ENCODE measurements at regions not wholly inside any gene's neighbourhood (a gene's known extent, or its start where the extent isn't known, plus 50 kb on each side); places are given as distances from the start of the nearest gene placed in this dataset.

DNA sequence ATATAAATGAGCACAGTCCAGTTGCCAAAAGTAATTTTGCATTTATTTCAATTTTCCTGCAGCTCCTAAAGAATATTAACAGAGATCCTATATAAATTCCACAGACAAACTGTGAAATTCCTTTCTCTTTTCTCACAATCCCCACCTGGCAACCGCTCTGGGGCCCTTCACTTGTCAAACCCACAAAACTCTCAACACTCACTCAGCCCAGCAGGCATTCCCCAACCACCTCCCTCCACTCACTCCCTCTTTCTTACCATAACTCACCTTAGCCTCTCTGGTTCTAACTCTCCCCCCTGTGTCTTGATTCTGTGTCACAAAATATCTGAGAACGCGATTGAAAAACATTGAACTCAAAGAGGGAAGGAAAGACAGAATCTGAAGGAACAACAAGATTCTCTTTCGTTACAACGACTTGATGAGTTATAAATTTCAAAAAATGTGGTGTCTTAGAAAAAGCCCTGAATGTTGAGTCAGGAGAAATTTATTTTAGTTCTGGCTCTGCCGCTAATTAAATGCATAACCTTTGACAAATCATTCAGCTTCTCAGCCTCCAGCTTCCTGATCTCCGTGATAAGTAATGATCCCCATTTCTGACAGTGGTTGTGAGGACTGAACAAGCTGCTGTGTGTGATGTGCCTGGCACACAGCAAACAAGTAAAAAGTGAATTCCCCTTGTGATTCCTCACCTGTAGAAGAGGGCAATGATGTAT, 87.9 kb downstream of the UNC5CL start:
- H3K4me1 ChIP-seq (ENCODE audit: control insufficient read depth in 1 of 2, insufficient read depth in 2 of 2, low read length in 2 of 2), result peaks cover 2 to 14% of the 10 kb centered on the region in 2 experiments; a peak in 2 of 4 replicates

DNA sequence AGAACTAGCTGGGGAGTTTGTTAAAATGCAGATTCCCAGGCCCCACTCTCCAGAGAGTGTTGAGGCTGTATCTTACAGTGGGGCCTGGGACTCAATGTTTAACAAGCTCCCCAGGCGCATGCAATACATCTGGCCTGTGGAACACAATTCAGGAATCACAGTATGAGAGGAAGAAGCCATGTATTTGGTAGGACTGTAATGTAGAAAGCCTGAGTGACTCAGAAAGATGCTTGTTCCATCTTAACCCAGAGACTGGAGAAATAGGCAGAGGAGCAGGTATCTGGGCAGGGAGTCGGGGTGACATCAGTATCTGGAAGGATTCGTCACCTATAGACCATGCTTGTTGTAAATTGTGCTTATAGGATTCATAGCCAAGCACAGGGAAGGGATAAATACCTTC, 90.5 kb downstream of the UNC5CL start:
- POLR2A ChIA-PET, result no interaction called here
- Histone ChIP-seq H3K9me2 (ENCODE audit: insufficient read depth) (no peaks in the 10 kb centered on the region), H3K9me3 (ENCODE audit: control insufficient read depth in 1 of 2, insufficient read depth in 1 of 2, low read depth in 1 of 2, low read length in 2 of 2) (no peaks in the 10 kb centered on the region), H3K4me1 (ENCODE audit: control insufficient read depth in 1 of 2, insufficient read depth in 2 of 2, low read length in 2 of 2) (peaks cover 2 to 14% of the 10 kb centered on the region in 2 experiments; a peak in 2 of 4 replicates), H3K27me3 (ENCODE audit: insufficient read depth, low read length) (no peaks in the 10 kb centered on the region), H3K36me3 (ENCODE audit: control insufficient read depth in 1 of 2, insufficient read depth in 2 of 2, low read length in 2 of 2) (no peaks in the 10 kb centered on the region), H3K4me3 (replicated peaks in 1 of 2; ENCODE audit: low read depth in 1 of 2, low read length in 2 of 2) (no peak overlapping the region), H3K4me2 (ENCODE audit: low read length) (no peak overlapping the region), H3K9ac (ENCODE audit: low read length) (no peak overlapping the region), H3K79me2 (ENCODE audit: insufficient read depth, low read length) (no peaks in the 10 kb centered on the region), H4K20me1 (ENCODE audit: insufficient read depth) (no peaks in the 10 kb centered on the region), H2AFZ (ENCODE audit: low read depth, low read length, poor library complexity, severe bottlenecking) (no peak overlapping the region), H3K27ac (ENCODE audit: low read depth, low read length) (no peak overlapping the region)
- BruUV-seq (replicated peaks), result no TSS peak
- intact Hi-C loops (cut with micrococcal nuclease), result no loop called here
- ATAC-seq (no peak), DNase-seq (ENCODE audit: low read depth, low spot score) (no peak)
- RAD21 ChIA-PET (ENCODE audit: low non-redundant PET in 1 of 2, low total read pairs in 2 of 2, uncharacterized antibody in 2 of 2, unreplicated experiment in 2 of 2), result no interaction called here
- CTCF ChIA-PET, result no interaction called here
- TF ChIP-seq ELF1 (IDR thresholded peaks at IDR 0.05; ENCODE audit: borderline replicate concordance, low read depth) (no peak), RAD21 (IDR thresholded peaks at IDR 0.05; ENCODE audit: low read depth) (no peak), SIN3A (IDR thresholded peaks at IDR 0.05; ENCODE audit: low read depth) (no peak), SRF (IDR thresholded peaks at IDR 0.05; ENCODE audit: low read depth) (no peak), JUND (IDR thresholded peaks at IDR 0.05) (no peak), ZNF274 (IDR thresholded peaks at IDR 0.05; ENCODE audit: low read depth, low read length) (no peak)
- TF ChIP-seq, protein P1, sequence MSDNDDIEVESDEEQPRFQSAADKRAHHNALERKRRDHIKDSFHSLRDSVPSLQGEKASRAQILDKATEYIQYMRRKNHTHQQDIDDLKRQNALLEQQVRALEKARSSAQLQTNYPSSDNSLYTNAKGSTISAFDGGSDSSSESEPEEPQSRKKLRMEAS (IDR thresholded peaks at IDR 0.05), result no peak
- TF ChIP-seq, protein P2, sequence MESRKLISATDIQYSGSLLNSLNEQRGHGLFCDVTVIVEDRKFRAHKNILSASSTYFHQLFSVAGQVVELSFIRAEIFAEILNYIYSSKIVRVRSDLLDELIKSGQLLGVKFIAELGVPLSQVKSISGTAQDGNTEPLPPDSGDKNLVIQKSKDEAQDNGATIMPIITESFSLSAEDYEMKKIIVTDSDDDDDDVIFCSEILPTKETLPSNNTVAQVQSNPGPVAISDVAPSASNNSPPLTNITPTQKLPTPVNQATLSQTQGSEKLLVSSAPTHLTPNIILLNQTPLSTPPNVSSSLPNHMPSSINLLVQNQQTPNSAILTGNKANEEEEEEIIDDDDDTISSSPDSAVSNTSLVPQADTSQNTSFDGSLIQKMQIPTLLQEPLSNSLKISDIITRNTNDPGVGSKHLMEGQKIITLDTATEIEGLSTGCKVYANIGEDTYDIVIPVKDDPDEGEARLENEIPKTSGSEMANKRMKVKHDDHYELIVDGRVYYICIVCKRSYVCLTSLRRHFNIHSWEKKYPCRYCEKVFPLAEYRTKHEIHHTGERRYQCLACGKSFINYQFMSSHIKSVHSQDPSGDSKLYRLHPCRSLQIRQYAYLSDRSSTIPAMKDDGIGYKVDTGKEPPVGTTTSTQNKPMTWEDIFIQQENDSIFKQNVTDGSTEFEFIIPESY (IDR thresholded peaks at IDR 0.05; ENCODE audit: extremely low read depth, insufficient replicate concordance, low read length), result no peak

More for the DNA sequence above, 87.9 kb downstream of the UNC5CL start:
- Histone ChIP-seq H3K9me3 (ENCODE audit: control insufficient read depth in 1 of 2, insufficient read depth in 1 of 2, low read depth in 1 of 2, low read length in 2 of 2) (no peaks in the 10 kb centered on the region), H3K27ac (ENCODE audit: low read depth, low read length) (no peak overlapping the region), H3K4me3 (replicated peaks in 1 of 2; ENCODE audit: low read depth in 1 of 2, low read length in 2 of 2) (no peak overlapping the region), H3K4me2 (ENCODE audit: low read length) (0 out of 2 replicates have a peak overlapping the region, but pooled peaks have one; percentile 12), H3K36me3 (ENCODE audit: control insufficient read depth in 1 of 2, insufficient read depth in 2 of 2, low read length in 2 of 2) (no peaks in the 10 kb centered on the region), H2AFZ (ENCODE audit: low read depth, low read length, poor library complexity, severe bottlenecking) (no peak overlapping the region), H4K20me1 (ENCODE audit: insufficient read depth) (no peaks in the 10 kb centered on the region), H3K9me2 (ENCODE audit: insufficient read depth) (no peaks in the 10 kb centered on the region), H3K27me3 (ENCODE audit: insufficient read depth, low read length) (no peaks in the 10 kb centered on the region), H3K79me2 (ENCODE audit: insufficient read depth, low read length) (no peaks in the 10 kb centered on the region), H3K9ac (ENCODE audit: low read length) (no peak overlapping the region)
- no peak for DNase-seq (ENCODE audit: low read depth, low spot score)
- CTCF ChIA-PET, result no interaction called here
- intact Hi-C loops (cut with micrococcal nuclease), result no loop called here
- no peak for ATAC-seq
- TF ChIP-seq, protein P1 (IDR thresholded peaks at IDR 0.05), result no peak
- no peak for TF ChIP-seq FOSL1 (IDR thresholded peaks at IDR 0.05; ENCODE audit: low read depth)
- TF ChIP-seq ELF1 (IDR thresholded peaks at IDR 0.05; ENCODE audit: borderline replicate concordance, low read depth), result no peak
- TF ChIP-seq RAD21 (IDR thresholded peaks at IDR 0.05; ENCODE audit: low read depth), result no peak
- TF ChIP-seq JUND (IDR thresholded peaks at IDR 0.05), result no peak
- no peak for TF ChIP-seq CEBPB (IDR thresholded peaks at IDR 0.05; ENCODE audit: low read depth)
- no peak for TF ChIP-seq POLR2A (IDR thresholded peaks at IDR 0.05; ENCODE audit: borderline replicate concordance, extremely low read depth, insufficient read depth, insufficient read length)
- TF ChIP-seq EZH2phosphoT487 (IDR thresholded peaks at IDR 0.05; ENCODE audit: borderline replicate concordance), result no peak
- no peak for TF ChIP-seq EZH2 (IDR thresholded peaks at IDR 0.05)
- POLR2A ChIA-PET, result no interaction called here
- RAD21 ChIA-PET (ENCODE audit: low non-redundant PET in 1 of 2, low total read pairs in 2 of 2, uncharacterized antibody in 2 of 2, unreplicated experiment in 2 of 2), result no interaction called here
- no TSS peak for BruUV-seq (replicated peaks)

Measured in HCT116 (cell line).